ENCODE measurements at regions not wholly inside any gene's neighbourhood (a gene's known extent, or its start where the extent isn't known, plus 50 kb on each side); places are given as distances from the start of the nearest gene placed in this dataset.

GRCh38 chr5:114686356-114686755 lies 324.5 kb downstream of the KCNN2 start:
- no peak for TF ChIP-seq POLR2A (IDR thresholded peaks at IDR 0.05; ENCODE audit: low read depth)
- TF ChIP-seq, protein P1, sequence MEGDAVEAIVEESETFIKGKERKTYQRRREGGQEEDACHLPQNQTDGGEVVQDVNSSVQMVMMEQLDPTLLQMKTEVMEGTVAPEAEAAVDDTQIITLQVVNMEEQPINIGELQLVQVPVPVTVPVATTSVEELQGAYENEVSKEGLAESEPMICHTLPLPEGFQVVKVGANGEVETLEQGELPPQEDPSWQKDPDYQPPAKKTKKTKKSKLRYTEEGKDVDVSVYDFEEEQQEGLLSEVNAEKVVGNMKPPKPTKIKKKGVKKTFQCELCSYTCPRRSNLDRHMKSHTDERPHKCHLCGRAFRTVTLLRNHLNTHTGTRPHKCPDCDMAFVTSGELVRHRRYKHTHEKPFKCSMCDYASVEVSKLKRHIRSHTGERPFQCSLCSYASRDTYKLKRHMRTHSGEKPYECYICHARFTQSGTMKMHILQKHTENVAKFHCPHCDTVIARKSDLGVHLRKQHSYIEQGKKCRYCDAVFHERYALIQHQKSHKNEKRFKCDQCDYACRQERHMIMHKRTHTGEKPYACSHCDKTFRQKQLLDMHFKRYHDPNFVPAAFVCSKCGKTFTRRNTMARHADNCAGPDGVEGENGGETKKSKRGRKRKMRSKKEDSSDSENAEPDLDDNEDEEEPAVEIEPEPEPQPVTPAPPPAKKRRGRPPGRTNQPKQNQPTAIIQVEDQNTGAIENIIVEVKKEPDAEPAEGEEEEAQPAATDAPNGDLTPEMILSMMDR (IDR thresholded peaks at IDR 0.05) = no peak

Measured in esophagus muscularis mucosa (tissue), 3 donors.